LNCAP (cell line): ENCODE measurements at regions not wholly inside any gene's neighbourhood (a gene's known extent, or its start where the extent isn't known, plus 50 kb on each side); places are given as distances from the start of the nearest gene placed in this dataset.

Experiments
- CTCF ChIP-seq: fragments of 450-650 bp; IDR thresholded peaks from 2 replicates; pipeline ENCODE4 v1.5.1; 2017; ENCODE audit warnings: mild to moderate bottlenecking

GRCh38 chr19:22545751-22546150, 88.4 kb upstream of the ZNF492 start:
- TF ChIP-seq CTCF = peak; percentile 35; the same call in 1 of the 2 replicates

GRCh38 chr19:22533761-22534160, 100.4 kb upstream of the ZNF492 start:
- no peak for TF ChIP-seq CTCF

GRCh38 chr19:22532388-22533300, 101.5 kb upstream of the ZNF492 start:
- no peak for TF ChIP-seq CTCF

- TF ChIP-seq CTCF = no peak
These were observed 104.1 kb upstream of the ZNF492 start for GRCh38 chr19:22530042-22530441.

- TF ChIP-seq CTCF = no peak
These were observed 105.2 kb upstream of the ZNF492 start for GRCh38 chr19:22528956-22529355.

- no peak for TF ChIP-seq CTCF
These were observed 105.4 kb upstream of the ZNF98 start for GRCh38 chr19:22527554-22527953.

GRCh38 chr19:22526661-22527272, 104.6 kb upstream of the ZNF98 start:
- no peak for TF ChIP-seq CTCF
